ENCODE measurements at regions not wholly inside any gene's neighbourhood (a gene's known extent, or its start where the extent isn't known, plus 50 kb on each side); places are given as distances from the start of the nearest gene placed in this dataset.
"Not testable (repeated sequence)": the region's sequence is repeated elsewhere in the genome, so short reads cannot be mapped to it uniquely, and the experiment has no call there.

DNA sequence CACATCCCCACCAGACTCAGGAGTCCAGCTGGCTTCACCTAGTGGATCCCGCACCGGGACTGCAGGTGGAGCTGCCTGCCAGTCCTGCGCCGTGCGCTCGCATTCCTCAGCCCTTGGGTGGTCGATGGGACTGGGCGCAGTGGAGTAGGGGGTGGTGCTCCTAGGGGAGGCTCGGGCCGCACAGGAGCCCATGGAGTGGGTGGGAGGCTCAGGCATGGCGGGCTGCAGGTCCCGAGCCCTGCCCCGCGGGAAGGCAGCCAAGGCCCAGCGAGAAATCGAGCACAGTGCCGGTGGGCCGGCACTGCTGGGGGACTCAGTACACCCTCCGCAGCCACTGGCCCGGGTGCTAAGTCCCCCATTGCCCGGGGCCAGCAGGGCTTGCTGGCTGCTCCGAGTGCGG is 153.7 kb upstream of the NRIP1 start:
- H3K36me3 ChIP-seq (ENCODE audit: control insufficient read depth, insufficient read depth, low read length); H3K9ac ChIP-seq (ENCODE audit: low read length); H3K27ac ChIP-seq (ENCODE audit: low read depth, low read length); H3K4me3 ChIP-seq (ENCODE audit: low read depth, low read length); H3K9me3 ChIP-seq (ENCODE audit: control insufficient read depth, insufficient read depth, low read depth, low read length): not testable (repeated sequence)
- H3K4me1 ChIP-seq (ENCODE audit: control insufficient read depth, insufficient read depth, low read length), result peaks cover 23% of the 10 kb centered on the region
- peaks cover 10% of the 10 kb centered on the region for H3K27me3 ChIP-seq (ENCODE audit: control insufficient read depth, insufficient read depth, low read length)

DNA sequence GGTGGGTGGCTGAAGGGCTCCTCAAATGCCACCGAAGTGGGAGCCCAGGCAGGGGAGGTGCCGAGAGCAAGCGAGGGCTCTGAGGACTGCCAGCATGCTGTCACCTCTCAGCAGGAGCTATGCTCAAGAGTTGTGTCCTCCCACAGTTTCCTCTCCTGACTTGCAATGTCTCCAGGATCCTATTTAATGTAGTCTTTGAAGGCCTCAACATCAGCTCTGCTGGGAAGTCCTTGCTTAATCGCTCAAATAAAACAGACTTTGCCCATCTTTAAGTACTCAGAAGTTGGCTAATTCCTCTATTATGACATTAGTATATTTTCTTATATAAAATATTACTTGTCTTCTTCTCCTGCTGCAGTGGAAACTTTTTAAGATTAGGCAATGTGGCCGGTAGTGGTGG is 154.2 kb upstream of the NRIP1 start:
- H3K27ac ChIP-seq (ENCODE audit: low read depth, low read length), result no peak overlapping the region
- H3K9ac ChIP-seq (ENCODE audit: low read length), result no peak overlapping the region
- peaks cover 16% of the 10 kb centered on the region for H3K27me3 ChIP-seq (ENCODE audit: control insufficient read depth, insufficient read depth, low read length)
- no peaks in the 10 kb centered on the region for H3K36me3 ChIP-seq (ENCODE audit: control insufficient read depth, insufficient read depth, low read length)
- H3K9me3 ChIP-seq (ENCODE audit: control insufficient read depth, insufficient read depth, low read depth, low read length), result no peaks in the 10 kb centered on the region
- H3K4me3 ChIP-seq (ENCODE audit: low read depth, low read length), result no peak overlapping the region
- peaks cover 23% of the 10 kb centered on the region for H3K4me1 ChIP-seq (ENCODE audit: control insufficient read depth, insufficient read depth, low read length)

DNA sequence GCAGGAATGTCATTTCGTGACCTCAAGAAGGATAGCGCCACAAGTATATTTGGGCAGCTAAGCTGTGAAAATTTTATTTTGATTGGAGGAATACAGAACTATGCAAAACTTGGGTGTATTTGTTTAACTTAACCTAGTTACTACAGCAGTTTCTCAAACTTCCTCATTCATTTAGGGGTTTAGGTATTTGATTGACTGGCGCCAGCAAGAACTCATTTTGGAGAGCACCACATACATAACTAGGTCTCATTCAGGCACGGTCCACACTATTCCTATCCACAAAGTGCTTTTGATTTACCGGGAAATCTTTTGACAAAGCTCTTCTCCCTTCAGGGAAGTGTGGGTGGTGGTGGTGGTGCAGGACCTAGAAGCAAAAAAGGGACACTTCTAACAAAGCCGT is 155.1 kb upstream of the NRIP1 start:
- H3K4me1 ChIP-seq (ENCODE audit: control insufficient read depth, insufficient read depth, low read length), result peaks cover 23% of the 10 kb centered on the region
- no peak overlapping the region for H3K27ac ChIP-seq (ENCODE audit: low read depth, low read length)
- no peaks in the 10 kb centered on the region for H3K9me3 ChIP-seq (ENCODE audit: control insufficient read depth, insufficient read depth, low read depth, low read length)
- H3K27me3 ChIP-seq (ENCODE audit: control insufficient read depth, insufficient read depth, low read length), result peaks cover 22% of the 10 kb centered on the region
- H3K36me3 ChIP-seq (ENCODE audit: control insufficient read depth, insufficient read depth, low read length), result no peaks in the 10 kb centered on the region
- H3K4me3 ChIP-seq (ENCODE audit: low read depth, low read length), result no peak overlapping the region
- H3K9ac ChIP-seq (ENCODE audit: low read length), result no peak overlapping the region

DNA sequence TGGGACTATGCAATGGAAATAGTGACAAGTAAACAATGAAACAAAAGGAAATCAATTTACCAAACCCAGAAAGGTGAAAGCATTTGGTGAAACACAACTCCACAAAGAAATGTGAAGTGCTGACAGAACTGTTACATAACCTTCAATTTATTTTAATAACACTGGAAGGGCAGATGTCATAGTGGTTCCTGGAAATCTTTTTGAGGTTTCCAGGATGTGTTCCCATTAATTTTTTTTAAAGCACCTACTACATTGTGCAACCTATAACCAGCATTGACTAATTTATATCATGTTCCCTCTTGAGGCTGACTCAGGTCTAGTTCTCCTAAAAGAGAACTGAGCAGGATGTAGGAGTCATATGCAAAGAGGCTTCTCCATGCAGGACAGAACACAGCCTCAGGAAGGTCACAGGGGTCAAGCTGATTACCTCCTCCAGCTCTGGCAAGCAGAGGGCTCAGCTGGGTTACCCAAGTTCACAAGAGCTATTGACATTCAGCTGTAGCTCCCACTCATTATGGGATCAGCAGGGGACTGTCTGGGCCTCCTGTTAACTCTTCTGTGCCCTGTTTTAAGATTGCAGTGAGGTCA is 157.1 kb upstream of the NRIP1 start:
- H3K4me1 ChIP-seq (ENCODE audit: control insufficient read depth, insufficient read depth, low read length), result peaks cover 23% of the 10 kb centered on the region
- H3K9me3 ChIP-seq (ENCODE audit: control insufficient read depth, insufficient read depth, low read depth, low read length), result no peaks in the 10 kb centered on the region
- no peak overlapping the region for H3K9ac ChIP-seq (ENCODE audit: low read length)
- no peaks in the 10 kb centered on the region for H3K36me3 ChIP-seq (ENCODE audit: control insufficient read depth, insufficient read depth, low read length)
- peaks cover 22% of the 10 kb centered on the region for H3K27me3 ChIP-seq (ENCODE audit: control insufficient read depth, insufficient read depth, low read length)
- no peak overlapping the region for H3K4me3 ChIP-seq (ENCODE audit: low read depth, low read length)
- H3K27ac ChIP-seq (ENCODE audit: low read depth, low read length), result no peak overlapping the region

DNA sequence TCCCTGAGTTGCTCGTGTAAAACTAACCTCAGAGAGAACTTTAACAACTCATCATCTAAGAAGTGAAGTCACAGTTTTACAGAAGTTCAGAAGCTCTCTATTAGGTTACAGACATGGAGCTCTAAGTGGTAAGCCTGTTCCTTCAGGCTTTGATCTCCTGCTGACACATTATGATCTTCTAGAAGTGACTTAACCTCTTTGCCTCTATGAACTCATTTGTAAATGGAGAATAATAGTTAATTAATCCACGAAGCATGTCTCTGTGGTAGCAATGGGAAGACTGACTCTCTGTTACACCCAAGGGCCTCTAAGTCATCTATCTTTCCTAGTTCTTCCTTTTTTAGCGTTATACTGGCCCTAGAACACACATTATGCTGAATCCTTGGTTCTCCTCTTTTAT is 157.9 kb upstream of the NRIP1 start:
- H3K4me1 ChIP-seq (ENCODE audit: control insufficient read depth, insufficient read depth, low read length), result peaks cover 23% of the 10 kb centered on the region
- H3K4me3 ChIP-seq (ENCODE audit: low read depth, low read length), result no peak overlapping the region
- no peak overlapping the region for H3K9ac ChIP-seq (ENCODE audit: low read length)
- no peak overlapping the region for H3K27ac ChIP-seq (ENCODE audit: low read depth, low read length)
- H3K9me3 ChIP-seq (ENCODE audit: control insufficient read depth, insufficient read depth, low read depth, low read length), result no peaks in the 10 kb centered on the region
- H3K36me3 ChIP-seq (ENCODE audit: control insufficient read depth, insufficient read depth, low read length), result no peaks in the 10 kb centered on the region
- peaks cover 22% of the 10 kb centered on the region for H3K27me3 ChIP-seq (ENCODE audit: control insufficient read depth, insufficient read depth, low read length)

DNA sequence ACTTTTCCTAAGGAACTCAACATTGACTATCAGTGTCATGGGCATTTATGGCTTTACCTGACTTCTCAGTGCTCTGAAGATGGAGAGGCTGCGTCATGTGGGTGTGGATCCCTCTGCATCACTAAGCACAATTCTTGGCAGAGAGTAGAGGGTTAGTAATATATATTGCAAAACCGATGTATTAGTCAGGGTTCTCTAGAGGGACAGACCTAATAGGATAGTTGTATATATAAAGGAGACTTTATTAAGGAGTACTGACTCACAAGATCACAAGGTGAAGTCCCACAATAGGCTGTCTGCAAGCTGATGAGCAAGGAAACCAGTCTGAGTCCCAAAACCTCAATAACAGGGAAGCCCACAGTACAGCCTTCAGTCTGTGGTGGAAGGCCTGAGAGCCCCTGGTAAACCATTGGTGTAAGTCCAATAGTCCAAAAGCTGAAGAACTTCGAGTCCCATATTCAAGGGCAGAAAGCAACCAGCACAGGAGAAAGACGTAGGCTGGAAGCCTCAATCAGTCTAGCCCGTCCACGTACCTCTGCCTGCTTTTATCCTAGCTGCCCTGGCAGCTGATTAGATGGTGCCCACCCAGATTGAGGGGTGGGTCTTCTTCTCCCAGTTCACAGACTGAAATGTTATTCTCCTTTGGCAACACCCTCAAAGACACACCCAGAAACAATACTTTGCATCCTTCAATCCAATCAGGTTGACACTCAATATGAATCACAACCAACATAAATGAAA is 159.7 kb upstream of the NRIP1 start:
- Histone ChIP-seq H3K4me3 (ENCODE audit: low read depth, low read length) (no peak overlapping the region), H3K36me3 (ENCODE audit: control insufficient read depth, insufficient read depth, low read length) (no peaks in the 10 kb centered on the region), H3K27ac (ENCODE audit: low read depth, low read length) (no peak overlapping the region), H3K4me1 (ENCODE audit: control insufficient read depth, insufficient read depth, low read length) (peaks cover 23% of the 10 kb centered on the region), H3K9ac (ENCODE audit: low read length) (no peak overlapping the region), H3K9me3 (ENCODE audit: control insufficient read depth, insufficient read depth, low read depth, low read length) (no peaks in the 10 kb centered on the region), H3K27me3 (ENCODE audit: control insufficient read depth, insufficient read depth, low read length) (peaks cover 22% of the 10 kb centered on the region)

DNA sequence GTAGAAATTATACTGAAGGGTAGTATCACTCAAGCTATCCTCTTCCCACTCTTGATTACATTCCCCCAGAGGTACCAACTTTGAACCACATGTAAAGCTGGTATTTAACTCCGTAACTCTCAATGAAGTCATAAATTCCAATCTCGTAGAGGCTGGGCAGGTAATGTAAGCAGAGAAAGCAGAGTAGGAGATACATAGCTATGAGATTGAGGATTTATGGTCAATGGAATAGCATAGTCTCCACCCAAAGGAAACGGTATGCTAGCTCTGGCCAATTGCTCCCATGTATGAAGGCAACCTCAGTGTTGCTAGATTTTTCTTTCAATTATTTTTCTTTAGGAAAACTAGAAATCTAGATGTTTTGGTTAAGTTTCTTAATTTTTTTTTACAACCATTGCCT is 163.1 kb upstream of the NRIP1 start:
- Histone ChIP-seq H3K36me3 (ENCODE audit: control insufficient read depth, insufficient read depth, low read length) (no peaks in the 10 kb centered on the region), H3K27ac (ENCODE audit: low read depth, low read length) (no peak overlapping the region), H3K4me1 (ENCODE audit: control insufficient read depth, insufficient read depth, low read length) (peaks cover 5% of the 10 kb centered on the region; the same call in 1 of the 2 replicates), H3K9ac (ENCODE audit: low read length) (no peak overlapping the region), H3K9me3 (ENCODE audit: control insufficient read depth, insufficient read depth, low read depth, low read length) (no peaks in the 10 kb centered on the region), H3K27me3 (ENCODE audit: control insufficient read depth, insufficient read depth, low read length) (peaks cover 17% of the 10 kb centered on the region), H3K4me3 (ENCODE audit: low read depth, low read length) (no peak overlapping the region)

DNA sequence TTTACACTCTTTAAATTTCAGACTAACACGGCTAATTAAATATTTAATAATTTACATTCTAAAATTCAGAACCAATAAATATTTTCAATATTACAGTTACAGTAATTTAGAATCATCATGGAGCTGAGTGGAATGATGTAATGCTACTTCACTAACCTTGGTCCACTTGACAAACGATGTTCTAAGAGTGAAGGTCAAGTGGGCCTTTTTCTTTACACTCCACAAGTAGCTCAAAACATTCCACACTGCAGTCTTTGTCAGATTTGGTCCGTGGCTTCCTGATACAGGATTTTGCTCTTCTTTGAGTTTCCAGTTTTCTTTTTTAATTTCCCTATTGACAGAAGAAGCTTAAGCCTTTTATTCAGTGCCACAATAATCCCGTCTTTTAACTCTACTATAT is 164.6 kb upstream of the NRIP1 start:
- H3K9me3 ChIP-seq (ENCODE audit: control insufficient read depth, insufficient read depth, low read depth, low read length), result no peaks in the 10 kb centered on the region
- H3K27ac ChIP-seq (ENCODE audit: low read depth, low read length), result no peak overlapping the region
- peaks cover 3% of the 10 kb centered on the region; the same call in 1 of the 2 replicates for H3K27me3 ChIP-seq (ENCODE audit: control insufficient read depth, insufficient read depth, low read length)
- no peak overlapping the region for H3K4me3 ChIP-seq (ENCODE audit: low read depth, low read length)
- no peak overlapping the region for H3K9ac ChIP-seq (ENCODE audit: low read length)
- no peaks in the 10 kb centered on the region for H3K36me3 ChIP-seq (ENCODE audit: control insufficient read depth, insufficient read depth, low read length)
- H3K4me1 ChIP-seq (ENCODE audit: control insufficient read depth, insufficient read depth, low read length), result no peaks in the 10 kb centered on the region

DNA sequence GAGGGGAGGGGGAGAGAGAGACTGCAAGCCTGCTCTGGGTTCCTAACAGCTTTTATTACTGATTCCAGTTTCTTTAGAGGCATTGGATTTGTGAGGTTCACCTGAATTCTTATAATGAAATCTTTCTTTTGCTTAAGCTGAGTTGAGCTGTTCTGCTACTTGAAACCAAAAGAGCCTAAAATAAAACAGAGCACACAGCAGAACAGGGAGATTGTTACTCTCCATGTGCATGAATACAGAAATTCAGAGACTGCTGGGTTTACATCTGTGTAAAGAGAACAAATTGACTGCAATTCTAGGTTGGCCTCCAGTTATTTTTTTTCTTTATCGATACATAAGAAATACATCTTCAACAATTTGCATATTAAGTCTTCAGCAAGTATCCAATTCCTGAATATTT is 168.8 kb upstream of the NRIP1 start:
- no peaks in the 10 kb centered on the region for H3K4me1 ChIP-seq (ENCODE audit: control insufficient read depth, insufficient read depth, low read length)
- no peaks in the 10 kb centered on the region for H3K36me3 ChIP-seq (ENCODE audit: control insufficient read depth, insufficient read depth, low read length)
- H3K27me3 ChIP-seq (ENCODE audit: control insufficient read depth, insufficient read depth, low read length), result no peaks in the 10 kb centered on the region
- no peak overlapping the region for H3K4me3 ChIP-seq (ENCODE audit: low read depth, low read length)
- no peak overlapping the region for H3K27ac ChIP-seq (ENCODE audit: low read depth, low read length)
- no peaks in the 10 kb centered on the region for H3K9me3 ChIP-seq (ENCODE audit: control insufficient read depth, insufficient read depth, low read depth, low read length)
- H3K9ac ChIP-seq (ENCODE audit: low read length), result no peak overlapping the region

DNA sequence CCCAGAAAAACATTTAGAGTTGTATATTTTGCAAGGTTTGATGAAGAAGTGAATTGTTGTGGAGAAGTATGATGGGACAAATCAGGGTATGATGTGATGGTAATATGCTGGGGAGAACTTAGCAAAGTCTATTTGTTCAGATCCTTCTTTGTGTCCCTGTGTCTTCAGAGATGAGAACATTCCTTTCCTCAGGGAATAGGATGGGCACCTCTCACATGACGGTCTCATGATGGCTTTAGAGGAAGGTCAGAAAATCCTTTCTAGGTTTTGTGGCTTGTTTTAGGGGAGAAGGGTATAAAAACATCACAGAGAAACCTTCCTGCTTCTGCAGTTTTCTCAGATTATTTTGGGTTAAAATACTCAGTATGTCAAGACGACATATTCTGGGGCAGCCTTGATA is 171.3 kb upstream of the NRIP1 start:
- Histone ChIP-seq H3K27me3 (ENCODE audit: control insufficient read depth, insufficient read depth, low read length) (peaks cover 5% of the 10 kb centered on the region; the same call in 1 of the 2 replicates), H3K4me3 (ENCODE audit: low read depth, low read length) (no peak overlapping the region), H3K9ac (ENCODE audit: low read length) (no peak overlapping the region), H3K27ac (ENCODE audit: low read depth, low read length) (no peak overlapping the region), H3K9me3 (ENCODE audit: control insufficient read depth, insufficient read depth, low read depth, low read length) (no peaks in the 10 kb centered on the region), H3K4me1 (ENCODE audit: control insufficient read depth, insufficient read depth, low read length) (peaks cover under 1% of the 10 kb centered on the region), H3K36me3 (ENCODE audit: control insufficient read depth, insufficient read depth, low read length) (no peaks in the 10 kb centered on the region)

DNA sequence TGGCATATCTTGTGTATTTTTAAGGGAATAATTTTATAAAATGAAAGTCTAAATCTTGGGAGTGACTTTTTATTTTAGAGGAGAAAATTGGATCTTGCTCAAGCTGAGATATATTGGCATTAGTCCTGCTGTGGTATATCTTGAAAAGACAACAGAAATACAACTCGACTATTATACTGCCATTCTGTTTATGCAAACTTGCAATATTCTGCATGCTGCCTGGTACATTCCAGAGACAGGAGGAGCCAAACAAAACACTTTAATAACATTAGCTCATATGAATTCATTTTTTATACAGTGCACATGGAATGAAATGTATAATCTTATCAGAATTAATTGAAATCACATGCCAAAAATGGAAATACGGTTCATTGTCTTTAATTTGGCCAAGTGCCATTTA is 176.0 kb upstream of the NRIP1 start:
- no peak overlapping the region for H3K9ac ChIP-seq (ENCODE audit: low read length)
- H3K4me1 ChIP-seq (ENCODE audit: control insufficient read depth, insufficient read depth, low read length), result peaks cover 21% of the 10 kb centered on the region
- H3K9me3 ChIP-seq (ENCODE audit: control insufficient read depth, insufficient read depth, low read depth, low read length), result no peaks in the 10 kb centered on the region
- no peaks in the 10 kb centered on the region for H3K36me3 ChIP-seq (ENCODE audit: control insufficient read depth, insufficient read depth, low read length)
- H3K27ac ChIP-seq (ENCODE audit: low read depth, low read length), result no peak overlapping the region
- H3K27me3 ChIP-seq (ENCODE audit: control insufficient read depth, insufficient read depth, low read length), result peaks cover 18% of the 10 kb centered on the region; the same call in 1 of the 2 replicates
- H3K4me3 ChIP-seq (ENCODE audit: low read depth, low read length), result no peak overlapping the region
